ENCODE measurements at regions not wholly inside any gene's neighbourhood (a gene's known extent, or its start where the extent isn't known, plus 50 kb on each side); places are given as distances from the start of the nearest gene placed in this dataset.

- Histone ChIP-seq H3K36me3 (ENCODE audit: control insufficient read depth, insufficient read depth, low read length) (no peaks in the 10 kb centered on the region), H3K9ac (ENCODE audit: low read length) (no peak overlapping the region), H3K27me3 (ENCODE audit: control insufficient read depth, insufficient read depth, low read length) (no peaks in the 10 kb centered on the region), H3K4me1 (ENCODE audit: control insufficient read depth, insufficient read depth, low read length) (no peaks in the 10 kb centered on the region), H3K4me3 (ENCODE audit: low read length) (peak overlapping the region; percentile 17), H3K27ac (ENCODE audit: low read depth, low read length) (no peak overlapping the region)
These were observed 259.3 kb downstream of the SNX13 start for GRCh38 chr7:17680943-17681351.

- Histone ChIP-seq H3K4me1 (ENCODE audit: control insufficient read depth, insufficient read depth, low read length) (no peaks in the 10 kb centered on the region), H3K9ac (ENCODE audit: low read length) (no peak overlapping the region), H3K36me3 (ENCODE audit: control insufficient read depth, insufficient read depth, low read length) (no peaks in the 10 kb centered on the region), H3K27me3 (ENCODE audit: control insufficient read depth, insufficient read depth, low read length) (no peaks in the 10 kb centered on the region), H3K4me3 (ENCODE audit: low read length) (no peak overlapping the region), H3K27ac (ENCODE audit: low read depth, low read length) (no peak overlapping the region)
These were observed 258.3 kb downstream of the SNX13 start for GRCh38 chr7:17681965-17682364.

GRCh38 chr7:17682586-17682985 lies 257.7 kb downstream of the SNX13 start:
- H3K4me1 ChIP-seq (ENCODE audit: control insufficient read depth, insufficient read depth, low read length): no peaks in the 10 kb centered on the region
- no peak overlapping the region for H3K27ac ChIP-seq (ENCODE audit: low read depth, low read length)

GRCh38 chr7:17685141-17685540 lies 255.2 kb downstream of the SNX13 start:
- no peaks in the 10 kb centered on the region for H3K36me3 ChIP-seq (ENCODE audit: control insufficient read depth, insufficient read depth, low read length)
- no peak overlapping the region for H3K9ac ChIP-seq (ENCODE audit: low read length)
- no peak overlapping the region for H3K4me3 ChIP-seq (ENCODE audit: low read length)
- no peaks in the 10 kb centered on the region for H3K4me1 ChIP-seq (ENCODE audit: control insufficient read depth, insufficient read depth, low read length)
- no peak overlapping the region for H3K27ac ChIP-seq (ENCODE audit: low read depth, low read length)
- no peaks in the 10 kb centered on the region for H3K27me3 ChIP-seq (ENCODE audit: control insufficient read depth, insufficient read depth, low read length)

More at GRCh38 chr7:17682586-17682985, 257.7 kb downstream of the SNX13 start:
- no peak overlapping the region for H3K9ac ChIP-seq (ENCODE audit: low read length)
- H3K27me3 ChIP-seq (ENCODE audit: control insufficient read depth, insufficient read depth, low read length): no peaks in the 10 kb centered on the region
- no peak overlapping the region for H3K4me3 ChIP-seq (ENCODE audit: low read length)
- no peaks in the 10 kb centered on the region for H3K36me3 ChIP-seq (ENCODE audit: control insufficient read depth, insufficient read depth, low read length)

GRCh38 chr7:17687361-17687760 lies 252.9 kb downstream of the SNX13 start:
- Histone ChIP-seq H3K27me3 (ENCODE audit: control insufficient read depth, insufficient read depth, low read length) (no peaks in the 10 kb centered on the region), H3K36me3 (ENCODE audit: control insufficient read depth, insufficient read depth, low read length) (no peaks in the 10 kb centered on the region), H3K27ac (ENCODE audit: low read depth, low read length) (no peak overlapping the region), H3K4me3 (ENCODE audit: low read length) (no peak overlapping the region), H3K9ac (ENCODE audit: low read length) (no peak overlapping the region), H3K4me1 (ENCODE audit: control insufficient read depth, insufficient read depth, low read length) (no peaks in the 10 kb centered on the region)

GRCh38 chr7:17689361-17689902 lies 250.9 kb downstream of the SNX13 start:
- Histone ChIP-seq H3K27me3 (ENCODE audit: control insufficient read depth, insufficient read depth, low read length) (no peaks in the 10 kb centered on the region), H3K9ac (ENCODE audit: low read length) (no peak overlapping the region), H3K36me3 (ENCODE audit: control insufficient read depth, insufficient read depth, low read length) (no peaks in the 10 kb centered on the region), H3K4me3 (ENCODE audit: low read length) (no peak overlapping the region), H3K4me1 (ENCODE audit: control insufficient read depth, insufficient read depth, low read length) (no peaks in the 10 kb centered on the region), H3K27ac (ENCODE audit: low read depth, low read length) (no peak overlapping the region)

- Histone ChIP-seq H3K4me3 (ENCODE audit: low read length) (no peak overlapping the region), H3K27ac (ENCODE audit: low read depth, low read length) (no peak overlapping the region), H3K4me1 (ENCODE audit: control insufficient read depth, insufficient read depth, low read length) (no peaks in the 10 kb centered on the region), H3K36me3 (ENCODE audit: control insufficient read depth, insufficient read depth, low read length) (no peaks in the 10 kb centered on the region), H3K9ac (ENCODE audit: low read length) (no peak overlapping the region), H3K27me3 (ENCODE audit: control insufficient read depth, insufficient read depth, low read length) (no peaks in the 10 kb centered on the region)
These were observed 250.3 kb downstream of the SNX13 start for GRCh38 chr7:17690030-17690429.

- no peaks in the 10 kb centered on the region for H3K27me3 ChIP-seq (ENCODE audit: control insufficient read depth, insufficient read depth, low read length)
- no peaks in the 10 kb centered on the region for H3K36me3 ChIP-seq (ENCODE audit: control insufficient read depth, insufficient read depth, low read length)
- no peak overlapping the region for H3K9ac ChIP-seq (ENCODE audit: low read length)
- no peaks in the 10 kb centered on the region for H3K4me1 ChIP-seq (ENCODE audit: control insufficient read depth, insufficient read depth, low read length)
- no peak overlapping the region for H3K27ac ChIP-seq (ENCODE audit: low read depth, low read length)
- no peak overlapping the region for H3K4me3 ChIP-seq (ENCODE audit: low read length)
These were observed 243.9 kb downstream of the SNX13 start for GRCh38 chr7:17696422-17696821.

- Histone ChIP-seq H3K4me1 (ENCODE audit: control insufficient read depth, insufficient read depth, low read length) (no peaks in the 10 kb centered on the region), H3K9ac (ENCODE audit: low read length) (no peak overlapping the region), H3K4me3 (ENCODE audit: low read length) (no peak overlapping the region), H3K36me3 (ENCODE audit: control insufficient read depth, insufficient read depth, low read length) (no peaks in the 10 kb centered on the region), H3K27me3 (ENCODE audit: control insufficient read depth, insufficient read depth, low read length) (no peaks in the 10 kb centered on the region), H3K27ac (ENCODE audit: low read depth, low read length) (no peak overlapping the region)
These were observed 243.0 kb downstream of the SNX13 start for GRCh38 chr7:17697128-17697881.

- Histone ChIP-seq H3K9ac (ENCODE audit: low read length) (no peak overlapping the region), H3K36me3 (ENCODE audit: control insufficient read depth, insufficient read depth, low read length) (no peaks in the 10 kb centered on the region), H3K27me3 (ENCODE audit: control insufficient read depth, insufficient read depth, low read length) (no peaks in the 10 kb centered on the region), H3K27ac (ENCODE audit: low read depth, low read length) (no peak overlapping the region), H3K4me3 (ENCODE audit: low read length) (no peak overlapping the region), H3K4me1 (ENCODE audit: control insufficient read depth, insufficient read depth, low read length) (no peaks in the 10 kb centered on the region)
These were observed 240.6 kb downstream of the SNX13 start for GRCh38 chr7:17699696-17700095.

- Histone ChIP-seq H3K36me3 (ENCODE audit: control insufficient read depth, insufficient read depth, low read length) (no peaks in the 10 kb centered on the region), H3K27me3 (ENCODE audit: control insufficient read depth, insufficient read depth, low read length) (no peaks in the 10 kb centered on the region), H3K27ac (ENCODE audit: low read depth, low read length) (no peak overlapping the region), H3K9ac (ENCODE audit: low read length) (no peak overlapping the region), H3K4me3 (ENCODE audit: low read length) (no peak overlapping the region), H3K4me1 (ENCODE audit: control insufficient read depth, insufficient read depth, low read length) (no peaks in the 10 kb centered on the region)
These were observed 240.2 kb downstream of the SNX13 start for GRCh38 chr7:17700138-17700537.

GRCh38 chr7:17706275-17706674 lies 234.0 kb downstream of the SNX13 start:
- Histone ChIP-seq H3K4me3 (ENCODE audit: low read length) (no peak overlapping the region), H3K27me3 (ENCODE audit: control insufficient read depth, insufficient read depth, low read length) (no peaks in the 10 kb centered on the region), H3K36me3 (ENCODE audit: control insufficient read depth, insufficient read depth, low read length) (no peaks in the 10 kb centered on the region), H3K9ac (ENCODE audit: low read length) (no peak overlapping the region), H3K27ac (ENCODE audit: low read depth, low read length) (no peak overlapping the region), H3K4me1 (ENCODE audit: control insufficient read depth, insufficient read depth, low read length) (no peaks in the 10 kb centered on the region)

GRCh38 chr7:17706734-17707133 lies 233.6 kb downstream of the SNX13 start:
- Histone ChIP-seq H3K36me3 (ENCODE audit: control insufficient read depth, insufficient read depth, low read length) (no peaks in the 10 kb centered on the region), H3K4me1 (ENCODE audit: control insufficient read depth, insufficient read depth, low read length) (no peaks in the 10 kb centered on the region), H3K4me3 (ENCODE audit: low read length) (no peak overlapping the region), H3K27me3 (ENCODE audit: control insufficient read depth, insufficient read depth, low read length) (no peaks in the 10 kb centered on the region), H3K27ac (ENCODE audit: low read depth, low read length) (no peak overlapping the region), H3K9ac (ENCODE audit: low read length) (no peak overlapping the region)

Data from rectal smooth muscle tissue (tissue), 1 donor.